ENCODE measurements at regions not wholly inside any gene's neighbourhood (a gene's known extent, or its start where the extent isn't known, plus 50 kb on each side); places are given as distances from the start of the nearest gene placed in this dataset.

DNA sequence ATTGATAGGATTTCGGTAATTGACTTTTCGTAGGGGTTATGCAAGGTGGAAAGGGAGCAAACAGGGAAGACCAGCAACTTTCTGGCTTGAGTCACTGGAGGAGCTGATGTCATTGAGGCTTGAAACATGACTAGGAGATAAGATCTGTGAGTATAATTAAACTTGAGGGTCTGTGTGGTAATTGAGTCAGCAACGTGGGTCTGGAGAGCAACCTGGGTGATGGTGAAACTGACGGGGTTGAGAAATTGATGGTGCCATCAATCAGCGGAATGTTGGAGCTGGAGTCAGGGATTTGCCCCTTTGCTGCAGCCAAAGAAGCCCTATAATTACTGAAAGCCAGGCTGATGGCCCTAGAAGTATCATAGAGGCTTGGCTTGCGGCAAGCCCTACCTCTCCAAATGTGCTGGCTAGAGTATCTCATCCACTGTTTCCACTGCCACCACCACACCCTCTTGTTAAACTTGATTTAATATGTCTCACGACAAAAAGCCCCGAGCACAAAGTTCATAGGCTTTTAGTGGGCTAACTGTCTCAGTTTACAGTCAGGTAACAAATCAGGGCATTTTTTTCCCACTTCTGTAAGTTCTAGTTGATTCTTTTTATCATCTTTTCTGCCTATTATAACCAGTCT is 186.9 kb upstream of the ELAC2 start:
- H3K4me2 ChIP-seq (ENCODE audit: insufficient read depth, low read length) = no peak overlapping the region
- H3K36me3 ChIP-seq (ENCODE audit: control insufficient read depth in 2 of 2, extremely low read depth in 1 of 2, insufficient read depth in 2 of 2, low read length in 2 of 2) = no peaks in the 10 kb centered on the region
- no TSS peak for BruUV-seq (replicated peaks)
- no peak for FAIRE-seq
- ChIA-PET CTCF (no interaction called here), POLR2A (no interaction called here)
- H3K9me3 ChIP-seq (replicated peaks; ENCODE audit: control insufficient read depth, insufficient read depth, low read length) = no peaks in the 10 kb centered on the region
- H3K27ac ChIP-seq (ENCODE audit: insufficient read depth, low read depth, low read length) = no peak overlapping the region
- no peak overlapping the region for H3K4me3 ChIP-seq (replicated peaks in 1 of 3; ENCODE audit: insufficient read depth in 1 of 3, low read depth in 1 of 3, low read length in 3 of 3)
- TF ChIP-seq JUN (IDR thresholded peaks at IDR 0.05; ENCODE audit: borderline replicate concordance, insufficient read depth, insufficient read length, low read depth) (no peak), POLR2AphosphoS5 (IDR thresholded peaks at IDR 0.05; ENCODE audit: insufficient read depth, low read depth, low read length) (no peak), EZH2 (IDR thresholded peaks at IDR 0.05; ENCODE audit: borderline replicate concordance, low read depth, low read length, severe bottlenecking) (no peak), MYC (IDR thresholded peaks at IDR 0.05; ENCODE audit: low read depth, low read length) (no peak), GATA2 (IDR thresholded peaks at IDR 0.05; ENCODE audit: insufficient read depth, insufficient read length, low read depth, low read length) (no peak), POLR2A (IDR thresholded peaks at IDR 0.05; ENCODE audit: low read depth, low read length) (no peak), FOS (IDR thresholded peaks at IDR 0.05; ENCODE audit: borderline replicate concordance, insufficient read depth, low read length) (no peak)
- TF ChIP-seq, protein P1, sequence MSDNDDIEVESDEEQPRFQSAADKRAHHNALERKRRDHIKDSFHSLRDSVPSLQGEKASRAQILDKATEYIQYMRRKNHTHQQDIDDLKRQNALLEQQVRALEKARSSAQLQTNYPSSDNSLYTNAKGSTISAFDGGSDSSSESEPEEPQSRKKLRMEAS (IDR thresholded peaks at IDR 0.05; ENCODE audit: insufficient read depth, insufficient read length) = no peak
- TF ChIP-seq, protein P2, sequence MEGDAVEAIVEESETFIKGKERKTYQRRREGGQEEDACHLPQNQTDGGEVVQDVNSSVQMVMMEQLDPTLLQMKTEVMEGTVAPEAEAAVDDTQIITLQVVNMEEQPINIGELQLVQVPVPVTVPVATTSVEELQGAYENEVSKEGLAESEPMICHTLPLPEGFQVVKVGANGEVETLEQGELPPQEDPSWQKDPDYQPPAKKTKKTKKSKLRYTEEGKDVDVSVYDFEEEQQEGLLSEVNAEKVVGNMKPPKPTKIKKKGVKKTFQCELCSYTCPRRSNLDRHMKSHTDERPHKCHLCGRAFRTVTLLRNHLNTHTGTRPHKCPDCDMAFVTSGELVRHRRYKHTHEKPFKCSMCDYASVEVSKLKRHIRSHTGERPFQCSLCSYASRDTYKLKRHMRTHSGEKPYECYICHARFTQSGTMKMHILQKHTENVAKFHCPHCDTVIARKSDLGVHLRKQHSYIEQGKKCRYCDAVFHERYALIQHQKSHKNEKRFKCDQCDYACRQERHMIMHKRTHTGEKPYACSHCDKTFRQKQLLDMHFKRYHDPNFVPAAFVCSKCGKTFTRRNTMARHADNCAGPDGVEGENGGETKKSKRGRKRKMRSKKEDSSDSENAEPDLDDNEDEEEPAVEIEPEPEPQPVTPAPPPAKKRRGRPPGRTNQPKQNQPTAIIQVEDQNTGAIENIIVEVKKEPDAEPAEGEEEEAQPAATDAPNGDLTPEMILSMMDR (IDR thresholded peaks at IDR 0.05; ENCODE audit: extremely low read depth in 1 of 2, insufficient read depth in 1 of 2, low read depth in 1 of 2, low read length in 2 of 2) = no peak
- H3K27me3 ChIP-seq (ENCODE audit: control insufficient read depth in 2 of 2, insufficient read depth in 2 of 2, low read length in 2 of 2) = no peaks in the 10 kb centered on the region
- H2AFZ ChIP-seq (ENCODE audit: low read depth, low read length) = no peak overlapping the region
- dilution Hi-C loops (cut with MboI; ENCODE audit: extremely low pct_ligation_motif_present, low sequenced_read_pairs) (no loop called here), intact Hi-C loops (cut with micrococcal nuclease) (no loop called here)
- DNase-seq (ENCODE audit: low read depth, low spot score) = no peak
- no peaks in the 10 kb centered on the region for H4K20me1 ChIP-seq (replicated peaks; ENCODE audit: control insufficient read depth, extremely low read depth, insufficient read depth, low read length)
- H3K79me2 ChIP-seq (ENCODE audit: control insufficient read depth, insufficient read depth, low read length) = no peaks in the 10 kb centered on the region
- no peaks in the 10 kb centered on the region for H3K4me1 ChIP-seq (ENCODE audit: control insufficient read depth, extremely low read depth, insufficient read depth, low read length)
- no peak overlapping the region for H3K9ac ChIP-seq (replicated peaks; ENCODE audit: extremely low read depth, insufficient read depth, low read length)
- no peaks in the 10 kb centered on the region for H3K9me1 ChIP-seq (replicated peaks; ENCODE audit: control insufficient read depth, extremely low read depth, insufficient read depth, low read length)

All from endothelial cell of umbilical vein (primary cell).